B cell (primary cell): ENCODE measurements at regions not wholly inside any gene's neighbourhood (a gene's known extent, or its start where the extent isn't known, plus 50 kb on each side); places are given as distances from the start of the nearest gene placed in this dataset.

ENCODE experiments used
- ATAC-seq: fragments of 200-7000 bp; cut with Tn5 transposase; one replicate; pipeline ENCODE4 v1.10.0; 2021; ENCODE audit warnings: low read depth, mild to moderate bottlenecking, moderate number of reproducible peaks, moderate library complexity
- CTCF ChIA-PET: fragments of 350-600 bp; sonication (Branson Sonifier 250); formaldehyde crosslinking; loops from one replicate; lab custom pipeline; 2021; ENCODE audit warnings: antibody characterized with exemption, inconsistent platforms; lab: Charles Lee
- POLR2A ChIA-PET: fragments of 350-600 bp; sonication (Branson Sonifier 250); formaldehyde crosslinking; loops from one replicate; lab custom pipeline; 2021; ENCODE audit warnings: antibody characterized with exemption; lab: Charles Lee
- DNase-seq: peaks from one replicate; pipeline ENCODE4 v3.0.0; 2013
- H2AFZ ChIP-seq: 2 replicates; pipeline ENCODE4 v1.6.1; 2012; ENCODE audit warnings: mild to moderate bottlenecking, low read depth, low read length; ENCODE audit not compliant: insufficient read depth, poor library complexity, severe bottlenecking
- H3K27ac ChIP-seq, 2 donors: 1 replicate in 1 of 2; 2 replicates in 1 of 2; pipeline ENCODE4 v1.5.1; 2012 to 2013; ENCODE audit warnings: low read length in 2 of 2, mild to moderate bottlenecking in 2 of 2, moderate library complexity in 1 of 2
- H3K27me3 ChIP-seq, 4 experiments: fragments of 200-600 bp in 1 of 4; sonication (generic) in 1 of 4; replicated peaks in 1 of 4; 1 replicate in 2 of 4; 2 replicates in 2 of 4; pipeline versions ENCODE4 v1.6.1 to v1.7.0; 2013 to 2016; ENCODE audit warnings: low read length in 3 of 4, mild to moderate bottlenecking in 2 of 4, mixed read lengths in 1 of 4, moderate library complexity in 1 of 4; ENCODE audit not compliant: insufficient read depth in 4 of 4, control insufficient read depth in 3 of 4; ENCODE audit errors: control extremely low read depth in 1 of 4
- H3K36me3 ChIP-seq, 2 experiments: replicated peaks in 1 of 2; 1 replicate in 1 of 2; 2 replicates in 1 of 2; pipeline versions ENCODE4 v1.6.1 to v1.7.1; 2013; ENCODE audit warnings: low read length in 1 of 2; ENCODE audit not compliant: insufficient read depth in 2 of 2, control insufficient read depth in 1 of 2; ENCODE audit errors: control extremely low read depth in 1 of 2, extremely low read depth in 1 of 2
- H3K4me1 ChIP-seq, 2 donors: fragments of 200-600 bp in 1 of 2; sonication (generic) in 1 of 2; 1 replicate in 1 of 2; 2 replicates in 1 of 2; pipeline versions ENCODE4 v1.5.1 to v1.6.1; 2013 to 2017; ENCODE audit warnings: low read length in 2 of 2; ENCODE audit not compliant: control insufficient read depth in 2 of 2, insufficient read depth in 2 of 2
- H3K4me2 ChIP-seq: replicated peaks from 2 replicates; pipeline ENCODE3; 2012; ENCODE audit warnings: mild to moderate bottlenecking, low read depth, low read length; ENCODE audit not compliant: poor library complexity, severe bottlenecking
- H3K4me3 ChIP-seq, 5 experiments: fragments of 200-600 bp in 1 of 5; sonication (generic) in 1 of 5; 1 replicate in 3 of 5; 2 replicates in 2 of 5; pipeline versions ENCODE4 v1.5.1 to v1.7.0; 2011 to 2016; ENCODE audit warnings: low read length in 4 of 5, mild to moderate bottlenecking in 4 of 5, low read depth in 2 of 5, control low read depth in 1 of 5, moderate library complexity in 1 of 5; ENCODE audit not compliant: insufficient read depth in 1 of 5; ENCODE audit errors: control extremely low read depth in 1 of 5, extremely low read depth in 1 of 5
- H3K79me2 ChIP-seq: fragments of 200-600 bp; sonication (generic); one replicate; pipeline ENCODE4 v1.6.0; 2016; ENCODE audit warnings: low read length; ENCODE audit not compliant: control insufficient read depth, insufficient read depth
- H3K9ac ChIP-seq: fragments of 200-600 bp; sonication (generic); 2 replicates; pipeline ENCODE4 v1.6.1; 2017; ENCODE audit warnings: mild to moderate bottlenecking, low read length, moderate library complexity
- H3K9me3 ChIP-seq, 3 donors: one replicate each; pipeline versions ENCODE4 v1.6.1 to v1.7.1; 2013; ENCODE audit warnings: low read length in 2 of 3; ENCODE audit not compliant: control insufficient read depth in 2 of 3, insufficient read depth in 1 of 3; ENCODE audit errors: control extremely low read depth in 1 of 3
- H4K20me1 ChIP-seq: 2 replicates; pipeline ENCODE4 v1.6.0; 2012; ENCODE audit warnings: mild to moderate bottlenecking, low read length; ENCODE audit not compliant: insufficient read depth, control insufficient read depth, poor library complexity, severe bottlenecking
- H3K27ac Mint-ChIP-seq: one replicate; pipeline ENCODE4 v1.8.0; 2021; ENCODE audit warnings: mixed read lengths
- H3K27me3 Mint-ChIP-seq: one replicate; pipeline ENCODE4 v1.8.0; 2021; ENCODE audit warnings: mixed read lengths
- H3K4me1 Mint-ChIP-seq: one replicate; pipeline ENCODE4 v1.8.0; 2021; ENCODE audit warnings: mixed read lengths
- H3K4me3 Mint-ChIP-seq: one replicate; pipeline ENCODE4 v1.8.0; 2021; ENCODE audit warnings: mixed read lengths
- H3K9me3 Mint-ChIP-seq: one replicate; pipeline ENCODE4 v1.8.0; 2022; ENCODE audit warnings: mixed read lengths; ENCODE audit not compliant: insufficient read depth
- CTCF ChIP-seq: fragments of 200-600 bp; IDR thresholded peaks from one replicate; pipeline ENCODE4 v1.8.0; 2022; ENCODE audit warnings: antibody characterized with exemption, mild to moderate bottlenecking
- EZH2 ChIP-seq: IDR thresholded peaks from 2 replicates; pipeline ENCODE4 v1.6.1; 2012; ENCODE audit warnings: borderline replicate concordance, low read depth, mild to moderate bottlenecking, moderate library complexity, low read length; ENCODE audit not compliant: insufficient read depth, poor library complexity, severe bottlenecking
- WGBS: methylation state at CpG from one replicate; pipeline ENCODE4 v1.1.5; 2013; ENCODE audit warnings: missing lambda C conversion rate; ENCODE audit not compliant: insufficient coverage; 5-methylcytosine and 5-hydroxymethylcytosine counted together
- intact Hi-C: fragments of 100-400 bp; cut with micrococcal nuclease; formaldehyde crosslinking; loops from one replicate; pipeline ENCODE4 v1.10.0; 2022

GRCh38 chr6:164164876-164165275 lies 750.4 kb downstream of the QKI start:
- no peak for ATAC-seq
- no peaks in the 10 kb centered on the region for H3K27me3 ChIP-seq
- Mint-ChIP-seq H3K4me3 (no peak overlapping the region), H3K27ac (no peak overlapping the region), H3K9me3 (peaks cover 4% of the 10 kb centered on the region), H3K4me1 (no peaks in the 10 kb centered on the region), H3K27me3 (no peaks in the 10 kb centered on the region)
- no peaks in the 10 kb centered on the region for H3K36me3 ChIP-seq
- 94% methylated on average over 1 of the region's 3 CpGs for WGBS
- TF ChIP-seq CTCF (no peak), EZH2 (no peak)
- H3K27ac ChIP-seq, result no peak overlapping the region
- H3K4me1 ChIP-seq, result no peaks in the 10 kb centered on the region
- no peak overlapping the region for H3K9ac ChIP-seq
- H2AFZ ChIP-seq, result no peak overlapping the region
- H3K9me3 ChIP-seq, result peaks cover 0 to 3% (median 0%) of the 10 kb centered on the region in 3 donors
- no peak for DNase-seq
- POLR2A ChIA-PET, result no interaction called here
- H3K4me2 ChIP-seq, result no peak overlapping the region
- CTCF ChIA-PET, result no interaction called here
- H4K20me1 ChIP-seq, result no peaks in the 10 kb centered on the region
- intact Hi-C loops, result no loop called here
- H3K79me2 ChIP-seq, result no peaks in the 10 kb centered on the region
- H3K4me3 ChIP-seq, result no peak overlapping the region

GRCh38 chr6:164163239-164163638 lies 748.7 kb downstream of the QKI start:
- Histone ChIP-seq H3K4me3 (no peak overlapping the region), H3K27ac (no peak overlapping the region), H3K79me2 (no peaks in the 10 kb centered on the region), H2AFZ (no peak overlapping the region), H3K9me3 (peaks cover 0 to 10% (median 0%) of the 10 kb centered on the region in 3 donors), H3K4me1 (no peaks in the 10 kb centered on the region), H4K20me1 (no peaks in the 10 kb centered on the region), H3K9ac (no peak overlapping the region), H3K4me2 (no peak overlapping the region), H3K36me3 (no peaks in the 10 kb centered on the region), H3K27me3 (no peaks in the 10 kb centered on the region)
- ChIA-PET CTCF (no interaction called here), POLR2A (no interaction called here)
- Mint-ChIP-seq H3K4me1 (no peaks in the 10 kb centered on the region), H3K9me3 (peaks cover 4% of the 10 kb centered on the region), H3K4me3 (no peak overlapping the region), H3K27me3 (no peaks in the 10 kb centered on the region), H3K27ac (no peak overlapping the region)
- TF ChIP-seq CTCF, result no peak
- no peak for TF ChIP-seq EZH2
- DNase-seq (no peak), ATAC-seq (no peak)
- 100% methylated on average over 1 of the region's 3 CpGs for WGBS
- intact Hi-C loops, result no loop called here
